Activated T-cell treated with anti-CD3 and anti-CD28 coated beads, Interleukin-2, amount 50 U/mL, for 72 hours (primary cell): ENCODE measurements at regions not wholly inside any gene's neighbourhood (a gene's known extent, or its start where the extent isn't known, plus 50 kb on each side); places are given as distances from the start of the nearest gene placed in this dataset.

Source experiments
- ATAC-seq, 2 donors: fragments of 150-1000 bp; cut with Tn5 transposase; replicated peaks in 1 of 2; 2 replicates each; pipeline ENCODE4 v1.10.0; 2021; ENCODE audit warnings: moderate library complexity in 2 of 2, mild to moderate bottlenecking in 1 of 2
- DNase-seq, 2 donors: peaks; one replicate each; pipeline ENCODE4 v3.0.0; 2021 to 2022; ENCODE audit warnings: mixed read lengths in 1 of 2
- H3K27ac Mint-ChIP-seq: one replicate; pipeline ENCODE4 v1.8.0; 2022; ENCODE audit warnings: mild to moderate bottlenecking, moderate library complexity, mixed read lengths
- H3K27me3 Mint-ChIP-seq: one replicate; pipeline ENCODE4 v1.8.0; 2022; ENCODE audit warnings: low read depth, mixed read lengths
- H3K36me3 Mint-ChIP-seq, 2 donors: one replicate each; pipeline ENCODE4 v1.8.0; 2022; ENCODE audit warnings: mixed read lengths in 2 of 2, mild to moderate bottlenecking in 1 of 2; ENCODE audit not compliant: insufficient read depth in 2 of 2
- H3K4me1 Mint-ChIP-seq: one replicate; pipeline ENCODE4 v1.8.0; 2022; ENCODE audit warnings: low read depth, mixed read lengths
- H3K4me3 Mint-ChIP-seq, 2 donors: one replicate each; pipeline ENCODE4 v1.8.0; 2022; ENCODE audit warnings: mild to moderate bottlenecking in 2 of 2, mixed read lengths in 2 of 2, moderate library complexity in 2 of 2
- H3K9me3 Mint-ChIP-seq, 2 donors: one replicate each; pipeline ENCODE4 v1.8.0; 2022; ENCODE audit warnings: mixed read lengths in 2 of 2

- Mint-ChIP-seq H3K9me3 (peaks cover 0 to 1% of the 10 kb centered on the region in 2 donors), H3K27ac (no peak overlapping the region), H3K4me1 (peaks cover 4% of the 10 kb centered on the region), H3K27me3 (peaks cover 9% of the 10 kb centered on the region), H3K36me3 (peaks cover 0 to 1% of the 10 kb centered on the region in 2 donors), H3K4me3 (no peak overlapping the region)
- ATAC-seq (no peak), DNase-seq (no peak)
Observed at GRCh38 chr6:164108869-164109769, 694.6 kb downstream of the QKI start.

- ATAC-seq = no peak
- no peak for DNase-seq
- Mint-ChIP-seq H3K4me3 (no peak overlapping the region), H3K27me3 (peaks cover 9% of the 10 kb centered on the region), H3K9me3 (peaks cover 0 to 1% of the 10 kb centered on the region in 2 donors), H3K4me1 (peaks cover 4% of the 10 kb centered on the region), H3K27ac (no peak overlapping the region), H3K36me3 (peaks cover 0 to under 1% of the 10 kb centered on the region in 2 donors)
Observed at GRCh38 chr6:164108092-164108491, 693.6 kb downstream of the QKI start.

GRCh38 chr6:164107297-164107995 lies 692.9 kb downstream of the QKI start:
- H3K9me3 Mint-ChIP-seq = peaks cover 0 to 1% of the 10 kb centered on the region in 2 donors
- H3K36me3 Mint-ChIP-seq = no peaks in the 10 kb centered on the region
- H3K4me1 Mint-ChIP-seq = peaks cover 4% of the 10 kb centered on the region
- no peak overlapping the region for H3K27ac Mint-ChIP-seq
- H3K4me3 Mint-ChIP-seq = no peak overlapping the region
- no peak for DNase-seq
- H3K27me3 Mint-ChIP-seq = peaks cover 9% of the 10 kb centered on the region
- ATAC-seq = no peak

- Mint-ChIP-seq H3K4me3 (no peak overlapping the region), H3K9me3 (peaks cover 0 to 1% of the 10 kb centered on the region in 2 donors), H3K27ac (no peak overlapping the region), H3K27me3 (peaks cover 9% of the 10 kb centered on the region), H3K4me1 (peaks cover 4% of the 10 kb centered on the region), H3K36me3 (peaks cover 0 to 2% of the 10 kb centered on the region in 2 donors)
- no peak for DNase-seq
- no peak for ATAC-seq
Observed at GRCh38 chr6:164106345-164106769, 691.8 kb downstream of the QKI start.

GRCh38 chr6:164105705-164106104 lies 691.2 kb downstream of the QKI start:
- no peak for ATAC-seq
- H3K9me3 Mint-ChIP-seq = no peaks in the 10 kb centered on the region
- no peak for DNase-seq
- H3K36me3 Mint-ChIP-seq = peaks cover 0 to 2% of the 10 kb centered on the region in 2 donors
- H3K27me3 Mint-ChIP-seq = peaks cover 9% of the 10 kb centered on the region
- peaks cover 4% of the 10 kb centered on the region for H3K4me1 Mint-ChIP-seq
- no peak overlapping the region for H3K27ac Mint-ChIP-seq
- no peak overlapping the region for H3K4me3 Mint-ChIP-seq

GRCh38 chr6:164104432-164104831 lies 689.9 kb downstream of the QKI start:
- Mint-ChIP-seq H3K36me3 (peaks cover 0 to 2% of the 10 kb centered on the region in 2 donors), H3K27me3 (peaks cover 9% of the 10 kb centered on the region)
- ATAC-seq = no peak

GRCh38 chr6:164102693-164103092 lies 688.2 kb downstream of the QKI start:
- H3K27me3 Mint-ChIP-seq = no peaks in the 10 kb centered on the region
- H3K27ac Mint-ChIP-seq = no peak overlapping the region
- no peak overlapping the region for H3K4me3 Mint-ChIP-seq
- no peaks in the 10 kb centered on the region for H3K4me1 Mint-ChIP-seq
- ATAC-seq = no peak
- H3K9me3 Mint-ChIP-seq = no peaks in the 10 kb centered on the region
- peaks cover 0 to 2% of the 10 kb centered on the region in 2 donors for H3K36me3 Mint-ChIP-seq
- DNase-seq = no peak

More at GRCh38 chr6:164104432-164104831, 689.9 kb downstream of the QKI start:
- Mint-ChIP-seq H3K4me3 (no peak overlapping the region), H3K9me3 (no peaks in the 10 kb centered on the region), H3K27ac (no peak overlapping the region), H3K4me1 (no peaks in the 10 kb centered on the region)
- DNase-seq = no peak

- peaks cover 0 to 2% of the 10 kb centered on the region in 2 donors for H3K36me3 Mint-ChIP-seq
- no peaks in the 10 kb centered on the region for H3K27me3 Mint-ChIP-seq
- no peaks in the 10 kb centered on the region for H3K9me3 Mint-ChIP-seq
- H3K4me3 Mint-ChIP-seq = no peak overlapping the region
- DNase-seq (no peak), ATAC-seq (no peak)
- H3K4me1 Mint-ChIP-seq = no peaks in the 10 kb centered on the region
- no peak overlapping the region for H3K27ac Mint-ChIP-seq
Observed at GRCh38 chr6:164101859-164102258, 687.3 kb downstream of the QKI start.

- Mint-ChIP-seq H3K27ac (no peak overlapping the region), H3K4me3 (no peak overlapping the region), H3K27me3 (no peaks in the 10 kb centered on the region), H3K36me3 (peaks cover 0 to 2% of the 10 kb centered on the region in 2 donors), H3K9me3 (peaks cover 0 to 7% of the 10 kb centered on the region in 2 donors), H3K4me1 (no peaks in the 10 kb centered on the region)
- ATAC-seq (no peak), DNase-seq (no peak)
Observed at GRCh38 chr6:164099269-164099865, 684.8 kb downstream of the QKI start.

GRCh38 chr6:164098857-164099267 lies 684.3 kb downstream of the QKI start:
- H3K4me1 Mint-ChIP-seq = no peaks in the 10 kb centered on the region
- ATAC-seq = no peak
- no peak overlapping the region for H3K4me3 Mint-ChIP-seq
- peaks cover 0 to 2% of the 10 kb centered on the region in 2 donors for H3K36me3 Mint-ChIP-seq
- H3K9me3 Mint-ChIP-seq = peaks cover 0 to 7% of the 10 kb centered on the region in 2 donors
- no peak for DNase-seq
- H3K27ac Mint-ChIP-seq = no peak overlapping the region
- H3K27me3 Mint-ChIP-seq = no peaks in the 10 kb centered on the region

GRCh38 chr6:164097551-164098398 lies 683.3 kb downstream of the QKI start:
- no peak for DNase-seq
- no peaks in the 10 kb centered on the region for H3K4me1 Mint-ChIP-seq
- no peak overlapping the region for H3K27ac Mint-ChIP-seq
- peaks cover 0 to 2% of the 10 kb centered on the region in 2 donors for H3K36me3 Mint-ChIP-seq
- no peak for ATAC-seq
- H3K27me3 Mint-ChIP-seq = no peaks in the 10 kb centered on the region
- peaks cover 0 to 7% of the 10 kb centered on the region in 2 donors for H3K9me3 Mint-ChIP-seq
- H3K4me3 Mint-ChIP-seq = no peak overlapping the region

- H3K4me1 Mint-ChIP-seq = no peaks in the 10 kb centered on the region
- DNase-seq = no peak
- ATAC-seq = no peak
- peaks cover 0 to 2% of the 10 kb centered on the region in 2 donors for H3K36me3 Mint-ChIP-seq
- H3K9me3 Mint-ChIP-seq = peaks cover 0 to 7% of the 10 kb centered on the region in 2 donors
- H3K27ac Mint-ChIP-seq = no peak overlapping the region
- H3K4me3 Mint-ChIP-seq = no peak overlapping the region
- H3K27me3 Mint-ChIP-seq = no peaks in the 10 kb centered on the region
Observed at GRCh38 chr6:164097056-164097455, 682.5 kb downstream of the QKI start.
